ENCODE measurements at regions not wholly inside any gene's neighbourhood (a gene's known extent, or its start where the extent isn't known, plus 50 kb on each side); places are given as distances from the start of the nearest gene placed in this dataset.
A peak's percentile ranks its signal among the peaks of the same experiment; 100 is the strongest.

- CTCF ChIA-PET = interaction anchor here (0.6 to 2.6 kb wide), 25 partner anchors 11 to 1427 kb away, joined by 3 to 20 read pairs (median 4); partner anchors contain the start of genes JAK1 and PGM1
- intact Hi-C loops (cut with micrococcal nuclease) (loop anchor here (2.0 kb wide), 1 partner anchor 158 kb away; no protein-coding TSS in a partner anchor), dilution Hi-C loops (cut with MboI; ENCODE audit: extremely low pct_ligation_motif_present, low sequenced_read_pairs) (no loop called here)
- POLR2A ChIA-PET = interaction anchor here (0.6 kb wide), 1 partner anchor 18 kb away, joined by 6 read pairs; no protein-coding TSS in a partner anchor
- no peak overlapping the region for H3K9ac ChIP-seq (replicated peaks; ENCODE audit: extremely low read depth, insufficient read depth, low read length)
- H3K9me1 ChIP-seq (replicated peaks; ENCODE audit: control insufficient read depth, extremely low read depth, insufficient read depth, low read length) = no peaks in the 10 kb centered on the region
- no peaks in the 10 kb centered on the region for H3K36me3 ChIP-seq (ENCODE audit: control insufficient read depth in 2 of 2, extremely low read depth in 1 of 2, insufficient read depth in 2 of 2, low read length in 2 of 2)
- no peaks in the 10 kb centered on the region for H3K4me1 ChIP-seq (ENCODE audit: control insufficient read depth, extremely low read depth, insufficient read depth, low read length)
- no peaks in the 10 kb centered on the region for H4K20me1 ChIP-seq (replicated peaks; ENCODE audit: control insufficient read depth, extremely low read depth, insufficient read depth, low read length)
- FAIRE-seq (peak; percentile 87), DNase-seq (ENCODE audit: low read depth, low spot score) (peak; percentile 14)
- no peaks in the 10 kb centered on the region for H3K27me3 ChIP-seq (ENCODE audit: control insufficient read depth in 2 of 2, insufficient read depth in 2 of 2, low read length in 2 of 2)
- BruUV-seq (replicated peaks) = no TSS peak
- H3K79me2 ChIP-seq (ENCODE audit: control insufficient read depth, insufficient read depth, low read length) = no peaks in the 10 kb centered on the region
- H3K4me3 ChIP-seq (replicated peaks in 1 of 3; ENCODE audit: insufficient read depth in 1 of 3, low read depth in 1 of 3, low read length in 3 of 3) = no peak overlapping the region
- H3K9me3 ChIP-seq (replicated peaks; ENCODE audit: control insufficient read depth, insufficient read depth, low read length) = no peaks in the 10 kb centered on the region
- TF ChIP-seq, protein P1, sequence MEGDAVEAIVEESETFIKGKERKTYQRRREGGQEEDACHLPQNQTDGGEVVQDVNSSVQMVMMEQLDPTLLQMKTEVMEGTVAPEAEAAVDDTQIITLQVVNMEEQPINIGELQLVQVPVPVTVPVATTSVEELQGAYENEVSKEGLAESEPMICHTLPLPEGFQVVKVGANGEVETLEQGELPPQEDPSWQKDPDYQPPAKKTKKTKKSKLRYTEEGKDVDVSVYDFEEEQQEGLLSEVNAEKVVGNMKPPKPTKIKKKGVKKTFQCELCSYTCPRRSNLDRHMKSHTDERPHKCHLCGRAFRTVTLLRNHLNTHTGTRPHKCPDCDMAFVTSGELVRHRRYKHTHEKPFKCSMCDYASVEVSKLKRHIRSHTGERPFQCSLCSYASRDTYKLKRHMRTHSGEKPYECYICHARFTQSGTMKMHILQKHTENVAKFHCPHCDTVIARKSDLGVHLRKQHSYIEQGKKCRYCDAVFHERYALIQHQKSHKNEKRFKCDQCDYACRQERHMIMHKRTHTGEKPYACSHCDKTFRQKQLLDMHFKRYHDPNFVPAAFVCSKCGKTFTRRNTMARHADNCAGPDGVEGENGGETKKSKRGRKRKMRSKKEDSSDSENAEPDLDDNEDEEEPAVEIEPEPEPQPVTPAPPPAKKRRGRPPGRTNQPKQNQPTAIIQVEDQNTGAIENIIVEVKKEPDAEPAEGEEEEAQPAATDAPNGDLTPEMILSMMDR (IDR thresholded peaks at IDR 0.05; ENCODE audit: extremely low read depth in 1 of 2, insufficient read depth in 1 of 2, low read depth in 1 of 2, low read length in 2 of 2) = peak; percentile 13 to 33
- TF ChIP-seq, protein P2, sequence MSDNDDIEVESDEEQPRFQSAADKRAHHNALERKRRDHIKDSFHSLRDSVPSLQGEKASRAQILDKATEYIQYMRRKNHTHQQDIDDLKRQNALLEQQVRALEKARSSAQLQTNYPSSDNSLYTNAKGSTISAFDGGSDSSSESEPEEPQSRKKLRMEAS (IDR thresholded peaks at IDR 0.05; ENCODE audit: insufficient read depth, insufficient read length) = no peak
- no peak overlapping the region for H2AFZ ChIP-seq (ENCODE audit: low read depth, low read length)
- no peak overlapping the region for H3K27ac ChIP-seq (ENCODE audit: insufficient read depth, low read depth, low read length)
- H3K4me2 ChIP-seq (ENCODE audit: insufficient read depth, low read length) = no peak overlapping the region
Measured at GRCh38 chr1:65020774-65021173, 54.4 kb upstream of the JAK1 start.

- dilution Hi-C loops (cut with MboI; ENCODE audit: extremely low pct_ligation_motif_present, low sequenced_read_pairs) = no loop called here
Measured at GRCh38 chr1:65021795-65022194, 55.4 kb upstream of the JAK1 start.

More at GRCh38 chr1:65021795-65022194, 55.4 kb upstream of the JAK1 start:
- Histone ChIP-seq H3K4me1 (ENCODE audit: control insufficient read depth, extremely low read depth, insufficient read depth, low read length) (no peaks in the 10 kb centered on the region), H3K27me3 (ENCODE audit: control insufficient read depth in 2 of 2, insufficient read depth in 2 of 2, low read length in 2 of 2) (no peaks in the 10 kb centered on the region), H3K4me2 (ENCODE audit: insufficient read depth, low read length) (no peak overlapping the region), H3K27ac (ENCODE audit: insufficient read depth, low read depth, low read length) (no peak overlapping the region), H4K20me1 (replicated peaks; ENCODE audit: control insufficient read depth, extremely low read depth, insufficient read depth, low read length) (no peaks in the 10 kb centered on the region), H3K4me3 (replicated peaks in 1 of 3; ENCODE audit: insufficient read depth in 1 of 3, low read depth in 1 of 3, low read length in 3 of 3) (no peak overlapping the region), H2AFZ (ENCODE audit: low read depth, low read length) (no peak overlapping the region), H3K79me2 (ENCODE audit: control insufficient read depth, insufficient read depth, low read length) (no peaks in the 10 kb centered on the region), H3K9ac (replicated peaks; ENCODE audit: extremely low read depth, insufficient read depth, low read length) (no peak overlapping the region), H3K9me3 (replicated peaks; ENCODE audit: control insufficient read depth, insufficient read depth, low read length) (no peaks in the 10 kb centered on the region), H3K9me1 (replicated peaks; ENCODE audit: control insufficient read depth, extremely low read depth, insufficient read depth, low read length) (no peaks in the 10 kb centered on the region), H3K36me3 (ENCODE audit: control insufficient read depth in 2 of 2, extremely low read depth in 1 of 2, insufficient read depth in 2 of 2, low read length in 2 of 2) (no peaks in the 10 kb centered on the region)
- intact Hi-C loops (cut with micrococcal nuclease) = loop anchor here (2.0 kb wide), 1 partner anchor 159 kb away; no protein-coding TSS in a partner anchor
- TF ChIP-seq MYC (IDR thresholded peaks at IDR 0.05; ENCODE audit: low read depth, low read length) (no peak), GATA2 (IDR thresholded peaks at IDR 0.05; ENCODE audit: insufficient read depth, insufficient read length, low read depth, low read length) (no peak), POLR2AphosphoS5 (IDR thresholded peaks at IDR 0.05; ENCODE audit: insufficient read depth, low read depth, low read length) (no peak), EZH2 (IDR thresholded peaks at IDR 0.05; ENCODE audit: borderline replicate concordance, low read depth, low read length, severe bottlenecking) (no peak), POLR2A (IDR thresholded peaks at IDR 0.05; ENCODE audit: low read depth, low read length) (no peak)
- TF ChIP-seq, protein P2 (IDR thresholded peaks at IDR 0.05; ENCODE audit: insufficient read depth, insufficient read length) = no peak
- no TSS peak for BruUV-seq (replicated peaks)
- DNase-seq (ENCODE audit: low read depth, low spot score) = peak; percentile 19
- ChIA-PET CTCF (interaction anchor here (1.5 to 2.6 kb wide), 9 partner anchors 10 to 198 kb away, joined by 3 to 20 read pairs (median 6); partner anchors contain the start of gene JAK1), POLR2A (no interaction called here)
- peak; percentile 62 for FAIRE-seq
